ENCODE measurements at regions not wholly inside any gene's neighbourhood (a gene's known extent, or its start where the extent isn't known, plus 50 kb on each side); places are given as distances from the start of the nearest gene placed in this dataset.

GRCh38 chr1:230000493-230001184 is 66.4 kb upstream of the GALNT2 start:
- TF ChIP-seq POLR2AphosphoS5 (IDR thresholded peaks at IDR 0.05; ENCODE audit: borderline replicate concordance, low read depth, low read length) (no peak), EZH2 (IDR thresholded peaks at IDR 0.05) (no peak)
